ENCODE measurements at regions not wholly inside any gene's neighbourhood (a gene's known extent, or its start where the extent isn't known, plus 50 kb on each side); places are given as distances from the start of the nearest gene placed in this dataset.
"Not testable (repeated sequence)": the region's sequence is repeated elsewhere in the genome, so short reads cannot be mapped to it uniquely, and the experiment has no call there.

- intact Hi-C loops (cut with DNase I); H3K36me3 ChIP-seq; H3K9me3 ChIP-seq; H3K27me3 ChIP-seq: not testable (repeated sequence)
- peak; percentile 76 for TF ChIP-seq POLR2A (IDR thresholded peaks at IDR 0.05)
- DNase-seq (peak; percentile 80 to 91 (median 87)), ATAC-seq (peak; percentile 96 to 99 (median 98))
- H3K27ac ChIP-seq, result peak overlapping the region; percentile 38 to 75 (median 74)
- 0% methylated on average over 53 of the region's 87 CpGs for WGBS (ENCODE audit: insufficient coverage, low coverage, low lambda C conversion rate, missing lambda C conversion rate)
- peaks cover 0 to 11% (median 0%) of the 10 kb centered on the region in 4 donors for H3K4me1 ChIP-seq
- peak overlapping the region; percentile 75 to 82 (median 81) for H3K4me3 ChIP-seq
Measured at GRCh38 chr17:30731210-30732132, 93.0 kb downstream of the CRLF3 start.

- H3K36me3 ChIP-seq; intact Hi-C loops (cut with DNase I); H3K27me3 ChIP-seq; H3K9me3 ChIP-seq: not testable (repeated sequence)
- peak overlapping the region; percentile 75 to 82 (median 81) for H3K4me3 ChIP-seq
- H3K27ac ChIP-seq, result peak overlapping the region in 2 of 3 donors; percentile 15 to 49
- ATAC-seq, result peak in 2 of 4 donors; percentile 1 to 3
- H3K4me1 ChIP-seq, result peaks cover 0 to 11% (median 0%) of the 10 kb centered on the region in 4 donors
- WGBS (ENCODE audit: insufficient coverage, low coverage, low lambda C conversion rate, missing lambda C conversion rate), result 0% methylated on average over 8 of the region's 17 CpGs
- peak in 1 of 3 donors; percentile 39 for DNase-seq
Measured at GRCh38 chr17:30730837-30731209, 93.7 kb downstream of the CRLF3 start.

DNA sequence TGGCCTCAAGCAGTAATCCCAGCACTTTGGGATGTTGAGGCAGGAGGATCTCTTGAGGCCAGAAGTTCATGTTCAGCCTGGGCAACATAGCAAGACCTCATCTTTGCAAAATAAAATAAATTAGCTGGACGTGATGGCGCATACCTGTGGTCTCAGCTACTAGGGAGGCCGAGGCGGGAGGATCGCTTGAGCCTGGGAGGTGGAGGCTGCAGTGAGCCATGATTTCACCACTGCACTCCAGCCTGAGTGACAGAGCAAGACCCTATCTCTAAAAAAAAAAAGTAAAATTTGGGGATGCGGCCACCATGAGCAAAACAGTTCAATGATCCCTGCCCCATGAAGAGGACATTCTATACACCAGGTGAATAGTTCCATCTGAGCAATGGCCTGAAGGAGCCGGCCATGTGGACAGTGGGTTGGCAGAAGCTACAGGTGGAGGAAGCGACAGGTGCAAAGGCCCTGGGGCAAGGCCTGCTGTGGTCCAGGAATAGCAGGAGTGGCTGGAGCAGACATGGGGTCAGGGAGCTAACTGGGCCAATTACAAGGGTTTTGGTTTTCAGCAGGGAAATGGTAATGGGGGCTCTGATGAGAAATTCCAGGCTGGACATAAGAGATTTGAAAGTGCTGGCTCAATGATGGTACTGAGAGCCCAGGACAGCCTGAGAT is 94.2 kb downstream of the CRLF3 start:
- ATAC-seq; intact Hi-C loops (cut with DNase I); H3K27me3 ChIP-seq; H3K9me3 ChIP-seq; H3K36me3 ChIP-seq; H3K27ac ChIP-seq; H3K4me3 ChIP-seq: not testable (repeated sequence)
- peaks cover 0 to 11% (median 0%) of the 10 kb centered on the region in 4 donors for H3K4me1 ChIP-seq
- DNase-seq, result peak in 1 of 3 donors; percentile 43
- WGBS (ENCODE audit: insufficient coverage, low coverage, low lambda C conversion rate, missing lambda C conversion rate), result 94% methylated on average over 7 of the region's 8 CpGs

DNA sequence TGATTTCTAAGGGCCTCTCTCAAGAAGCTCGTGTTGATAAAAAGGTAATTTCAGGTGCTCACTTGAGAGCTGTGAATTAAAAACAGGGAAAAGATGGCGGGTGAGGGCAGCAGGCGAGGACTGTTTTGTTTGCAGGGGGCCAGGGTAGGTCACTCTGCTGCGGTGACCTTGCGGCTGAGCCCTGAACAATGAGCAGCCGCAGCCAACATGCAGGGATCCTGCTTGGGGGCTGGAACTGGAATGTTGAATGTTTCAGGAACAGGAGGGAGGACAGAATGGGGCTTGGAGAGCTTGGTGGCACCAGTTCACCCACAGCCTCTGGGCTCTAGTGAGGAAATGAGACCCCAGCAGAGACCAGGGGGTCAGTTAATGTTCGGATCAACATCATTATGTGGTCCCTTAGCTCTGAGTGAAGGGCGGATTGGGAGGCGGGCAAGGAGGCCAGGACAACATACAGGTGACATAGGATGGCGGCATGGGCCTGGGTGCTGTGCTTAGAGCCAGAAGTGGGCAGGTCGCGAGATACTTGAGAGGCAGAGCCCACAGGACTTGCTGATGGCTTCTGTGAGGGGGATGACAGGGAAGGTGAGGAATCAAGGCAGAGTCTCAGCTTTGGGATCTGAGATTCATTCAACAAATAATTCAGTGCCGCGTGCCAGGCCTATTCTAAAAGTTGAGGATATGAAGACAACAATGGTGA is 94.9 kb downstream of the CRLF3 start:
- peaks cover 0 to 11% (median 0%) of the 10 kb centered on the region in 4 donors for H3K4me1 ChIP-seq
- intact Hi-C loops (cut with DNase I); H3K9me3 ChIP-seq; H3K27me3 ChIP-seq; H3K27ac ChIP-seq; H3K36me3 ChIP-seq; H3K4me3 ChIP-seq; ATAC-seq: not testable (repeated sequence)
- DNase-seq, result peak in 1 of 3 donors; percentile 37
- WGBS (ENCODE audit: insufficient coverage, low coverage, low lambda C conversion rate, missing lambda C conversion rate), result 85% methylated on average over 14 of the region's 14 CpGs

- H3K9me3 ChIP-seq; H3K4me1 ChIP-seq; H3K4me3 ChIP-seq; H3K36me3 ChIP-seq; intact Hi-C loops (cut with DNase I); ATAC-seq; H3K27me3 ChIP-seq; H3K27ac ChIP-seq: not testable (repeated sequence)
- peak in 1 of 3 donors; percentile 23 for DNase-seq
- WGBS (ENCODE audit: insufficient coverage, low coverage, low lambda C conversion rate, missing lambda C conversion rate), result no CpG with 5 or more reads among the region's 8 CpGs
Measured at GRCh38 chr17:30727517-30727916, 97.0 kb downstream of the CRLF3 start.

GRCh38 chr17:30726734-30727133 is 97.8 kb downstream of the CRLF3 start:
- H3K36me3 ChIP-seq; ATAC-seq; intact Hi-C loops (cut with DNase I); H3K9me3 ChIP-seq; H3K4me1 ChIP-seq; H3K27me3 ChIP-seq; H3K4me3 ChIP-seq; H3K27ac ChIP-seq: not testable (repeated sequence)
- DNase-seq, result peak in 2 of 3 donors; percentile 2 to 23
- 93% methylated on average over 3 of the region's 12 CpGs for WGBS (ENCODE audit: insufficient coverage, low coverage, low lambda C conversion rate, missing lambda C conversion rate)

DNA sequence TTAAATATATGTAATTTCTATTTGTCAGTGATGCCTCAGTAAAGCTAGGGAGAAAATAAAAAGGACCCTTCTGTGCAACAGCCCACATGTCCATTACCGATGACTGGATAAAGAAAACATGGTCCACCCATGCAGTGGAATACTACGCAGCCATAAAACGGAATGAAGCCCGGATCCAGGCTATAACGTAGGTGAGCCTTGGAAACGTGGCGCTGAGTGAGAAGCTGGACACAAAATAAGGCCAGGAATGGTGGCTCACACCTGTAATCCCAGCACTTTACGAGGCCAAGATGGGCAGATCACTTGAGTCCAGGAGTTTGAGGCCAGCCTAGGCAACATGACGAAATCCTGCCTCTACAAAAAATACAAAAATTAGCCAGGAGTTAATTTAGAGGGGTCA is 98.2 kb downstream of the CRLF3 start:
- H3K27ac ChIP-seq; H3K9me3 ChIP-seq; H3K4me3 ChIP-seq; ATAC-seq; H3K4me1 ChIP-seq; intact Hi-C loops (cut with DNase I); H3K36me3 ChIP-seq; H3K27me3 ChIP-seq: not testable (repeated sequence)
- 93% methylated on average over 7 of the region's 9 CpGs for WGBS (ENCODE audit: insufficient coverage, low coverage, low lambda C conversion rate, missing lambda C conversion rate)
- peak in 2 of 3 donors; percentile 5 to 23 for DNase-seq

DNA sequence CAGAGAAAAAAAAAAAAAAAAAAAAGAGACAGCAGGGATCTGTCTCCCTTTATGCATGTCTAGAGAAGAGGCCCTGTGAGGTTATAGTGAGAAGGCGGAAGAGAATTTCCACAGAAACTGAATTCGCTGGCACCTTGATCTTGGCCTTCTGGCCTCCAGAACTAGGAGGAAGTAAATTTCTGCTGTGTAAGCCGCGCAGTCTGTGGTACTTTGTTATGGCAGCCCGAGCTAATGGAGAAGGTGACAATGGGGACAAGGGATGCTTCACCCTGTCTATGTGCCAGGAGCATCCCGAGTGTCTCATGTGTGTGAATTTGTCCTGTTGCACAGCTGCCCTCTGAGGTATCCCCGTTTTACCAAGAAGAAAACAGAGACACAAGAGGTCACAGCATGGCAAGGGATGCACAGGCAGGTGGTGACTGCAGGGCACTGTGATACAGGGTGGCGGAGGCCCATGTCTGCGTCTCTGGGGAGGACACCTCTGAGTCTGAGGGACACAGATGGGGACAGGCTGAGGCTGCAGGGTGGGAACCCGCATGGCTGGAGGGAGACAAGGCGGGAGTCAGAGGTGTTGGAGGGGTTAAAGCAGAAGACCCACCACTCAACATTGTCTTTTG is 100.3 kb downstream of the CRLF3 start:
- H3K4me3 ChIP-seq; H3K36me3 ChIP-seq; H3K4me1 ChIP-seq; H3K27me3 ChIP-seq; H3K27ac ChIP-seq; intact Hi-C loops (cut with DNase I); H3K9me3 ChIP-seq: not testable (repeated sequence)
- WGBS (ENCODE audit: insufficient coverage, low coverage, low lambda C conversion rate, missing lambda C conversion rate), result 80% methylated on average over 10 of the region's 11 CpGs
- DNase-seq, result peak in 2 of 3 donors; percentile 33 to 35
- ATAC-seq, result peak in 1 of 4 donors; percentile 32

DNA sequence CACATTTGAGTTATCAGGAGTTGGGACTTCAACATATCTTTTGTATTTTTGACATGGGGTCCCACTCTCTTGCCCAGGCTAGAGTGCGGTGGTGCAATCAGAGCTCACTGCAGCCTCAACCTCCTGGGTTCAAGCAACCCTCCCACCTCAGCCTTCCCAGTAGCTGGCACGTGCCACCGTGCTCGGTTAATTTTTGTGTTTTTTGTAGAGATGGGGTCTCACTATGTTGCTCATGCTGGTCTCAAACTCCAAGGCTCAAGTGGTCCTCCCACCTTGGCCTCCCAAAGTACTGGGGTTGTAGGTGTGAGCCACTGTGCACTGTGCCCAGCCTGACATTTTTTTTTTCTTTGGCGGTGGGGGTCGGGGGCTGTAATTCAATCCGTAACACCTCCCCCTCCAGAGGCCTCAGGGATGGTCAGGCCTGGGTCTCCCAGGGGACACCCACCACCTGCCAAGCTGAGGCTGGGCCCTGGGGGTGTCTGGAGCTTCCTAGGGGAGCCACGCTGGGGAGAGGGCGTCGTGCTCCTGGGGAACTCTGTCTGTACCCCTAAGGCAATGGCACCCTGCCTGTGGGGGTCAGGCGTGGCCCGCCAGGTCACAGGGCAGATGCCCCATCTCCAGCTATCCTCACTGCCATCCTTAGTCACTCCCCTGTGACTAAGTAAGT is 102.2 kb downstream of the CRLF3 start:
- H3K27ac ChIP-seq; H3K4me1 ChIP-seq; intact Hi-C loops (cut with DNase I); H3K36me3 ChIP-seq; ATAC-seq; H3K9me3 ChIP-seq; H3K27me3 ChIP-seq; H3K4me3 ChIP-seq: not testable (repeated sequence)
- 89% methylated on average over 7 of the region's 12 CpGs for WGBS (ENCODE audit: insufficient coverage, low coverage, low lambda C conversion rate, missing lambda C conversion rate)
- peak in 2 of 3 donors; percentile 28 to 50 for DNase-seq

DNA sequence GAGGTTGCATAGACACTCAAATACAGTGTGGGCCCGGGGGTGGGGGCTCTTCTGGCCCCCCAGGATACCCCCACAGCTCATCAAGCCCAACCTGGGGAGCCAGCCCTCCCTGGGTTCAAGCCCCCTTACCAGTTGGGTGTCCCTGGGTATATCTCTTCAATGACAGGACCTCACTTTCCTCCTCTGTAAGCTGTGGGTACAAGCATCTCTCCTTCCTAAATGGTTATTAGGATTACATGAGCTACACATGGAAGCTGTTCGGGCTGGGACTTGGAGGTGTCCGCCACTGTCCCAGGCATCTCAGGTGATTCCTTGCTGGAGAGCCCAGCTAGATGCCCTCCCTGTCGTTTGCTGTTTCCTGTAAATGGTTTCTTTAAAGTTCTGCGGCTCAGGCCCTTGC is 103.5 kb downstream of the CRLF3 start:
- H3K27me3 ChIP-seq; H3K36me3 ChIP-seq; ATAC-seq; H3K27ac ChIP-seq; H3K4me1 ChIP-seq; intact Hi-C loops (cut with DNase I); H3K4me3 ChIP-seq; H3K9me3 ChIP-seq: not testable (repeated sequence)
- peak in 2 of 3 donors; percentile 18 to 24 for DNase-seq
- no CpG with 5 or more reads among the region's 5 CpGs for WGBS (ENCODE audit: insufficient coverage, low coverage, low lambda C conversion rate, missing lambda C conversion rate)
